ENCODE measurements at regions not wholly inside any gene's neighbourhood (a gene's known extent, or its start where the extent isn't known, plus 50 kb on each side); places are given as distances from the start of the nearest gene placed in this dataset.

GRCh38 chr14:65204056-65204455, 101.7 kb upstream of the MAX start:
- no TSS peak for BruUV-seq (replicated peaks)
- in situ Hi-C loops (cut with HindIII; ENCODE audit: low pct_unique_long_range_greater_than_20kb, low sequenced_read_pairs) (no loop called here), intact Hi-C loops (cut with micrococcal nuclease; ENCODE audit: unreplicated experiment) (no loop called here)
- ChIA-PET POLR2A (no interaction called here), CTCF (no interaction called here)
- DNase-seq (ENCODE audit: low read depth, low spot score) (no peak), ATAC-seq (no peak)
- Histone ChIP-seq H3K27ac (ENCODE audit: low read length) (no peak overlapping the region), H3K27me3 (ENCODE audit: control insufficient read depth, insufficient read depth, low read length) (no peaks in the 10 kb centered on the region), H3K36me3 (ENCODE audit: control insufficient read depth, insufficient read depth, low read length) (no peaks in the 10 kb centered on the region), H3K4me3 (ENCODE audit: low read depth in 2 of 2, low read length in 2 of 2) (no peak overlapping the region), H3K9me3 (ENCODE audit: control insufficient read depth, insufficient read depth, low read depth, low read length) (no peaks in the 10 kb centered on the region), H3K4me1 (ENCODE audit: control insufficient read depth, insufficient read depth, low read length) (no peaks in the 10 kb centered on the region)
- TF ChIP-seq TCF7L2 (IDR thresholded peaks at IDR 0.05; ENCODE audit: low read depth, low read length): no peak
- no peak for TF ChIP-seq POLR2AphosphoS5 (IDR thresholded peaks at IDR 0.05; ENCODE audit: low read depth, low read length)
- TF ChIP-seq SIN3A (IDR thresholded peaks at IDR 0.05; ENCODE audit: borderline replicate concordance, insufficient read depth, low read depth, low read length): no peak
- no peak for TF ChIP-seq CTCF (IDR thresholded peaks at IDR 0.05)
- no peak for TF ChIP-seq REST (IDR thresholded peaks at IDR 0.05; ENCODE audit: insufficient read depth in 1 of 2, low read depth in 2 of 2, low read length in 1 of 2)

GRCh38 chr14:65206078-65206447, 103.7 kb upstream of the MAX start:
- no peaks in the 10 kb centered on the region for H3K36me3 ChIP-seq (ENCODE audit: control insufficient read depth, insufficient read depth, low read length)
- no peak for TF ChIP-seq POLR2AphosphoS5 (IDR thresholded peaks at IDR 0.05; ENCODE audit: low read depth, low read length)
- TF ChIP-seq CTCF (IDR thresholded peaks at IDR 0.05): no peak
- TF ChIP-seq REST (IDR thresholded peaks at IDR 0.05; ENCODE audit: insufficient read depth in 1 of 2, low read depth in 2 of 2, low read length in 1 of 2): no peak
- no peak for TF ChIP-seq TCF7L2 (IDR thresholded peaks at IDR 0.05; ENCODE audit: low read depth, low read length)
- TF ChIP-seq SIN3A (IDR thresholded peaks at IDR 0.05; ENCODE audit: borderline replicate concordance, insufficient read depth, low read depth, low read length): no peak
- H3K9me3 ChIP-seq (ENCODE audit: control insufficient read depth, insufficient read depth, low read depth, low read length): no peaks in the 10 kb centered on the region
- POLR2A ChIA-PET: no interaction called here
- BruUV-seq (replicated peaks): no TSS peak
- DNase-seq (ENCODE audit: low read depth, low spot score) (no peak), ATAC-seq (no peak)
- intact Hi-C loops (cut with micrococcal nuclease; ENCODE audit: unreplicated experiment): no loop called here
- H3K27ac ChIP-seq (ENCODE audit: low read length): no peak overlapping the region
- no peak overlapping the region for H3K4me3 ChIP-seq (ENCODE audit: low read depth in 2 of 2, low read length in 2 of 2)
- CTCF ChIA-PET: no interaction called here
- H3K4me1 ChIP-seq (ENCODE audit: control insufficient read depth, insufficient read depth, low read length): no peaks in the 10 kb centered on the region
- H3K27me3 ChIP-seq (ENCODE audit: control insufficient read depth, insufficient read depth, low read length): no peaks in the 10 kb centered on the region
- in situ Hi-C loops (cut with HindIII; ENCODE audit: low pct_unique_long_range_greater_than_20kb, low sequenced_read_pairs): no loop called here

All from Panc1 (cell line).